K562 (cell line): ENCODE measurements at regions not wholly inside any gene's neighbourhood (a gene's known extent, or its start where the extent isn't known, plus 50 kb on each side); places are given as distances from the start of the nearest gene placed in this dataset.

ENCODE experiments used
- CHD2 ChIP-seq: IDR thresholded peaks from 2 replicates; pipeline ENCODE4 v1.6.1; 2011; ENCODE audit warnings: low read depth, low read length
- CTCF ChIP-seq, 3 experiments: IDR thresholded peaks in 2 of 3; conservative IDR thresholded peaks in 1 of 3; 2 replicates each; pipeline ENCODE4 v1.5.1; 2011 to 2012; ENCODE audit warnings: low read length in 3 of 3, mild to moderate bottlenecking in 3 of 3, control low read depth in 2 of 3, improper control_type of control experiment in 1 of 3, inconsistent platforms in 1 of 3, low read depth in 1 of 3, mixed read lengths in 1 of 3, moderate library complexity in 1 of 3; ENCODE audit not compliant: insufficient read depth in 2 of 3
- EP300 ChIP-seq: IDR thresholded peaks from 2 replicates; pipeline ENCODE4 v1.6.1; 2012; ENCODE audit warnings: low read length, improper control_type of control experiment
- PREB ChIP-seq: sonication (generic); formaldehyde crosslinking; IDR thresholded peaks from 2 replicates; pipeline ENCODE4 v1.8.1; 2023; ENCODE audit warnings: mild to moderate bottlenecking, missing genetic modification reagents
- ZBTB7A ChIP-seq: IDR thresholded peaks from 2 replicates; pipeline ENCODE4 v1.6.1; 2011; ENCODE audit warnings: low read depth, mild to moderate bottlenecking, low read length, moderate library complexity, borderline replicate concordance; ENCODE audit not compliant: control insufficient read depth
- ZNF449 ChIP-seq: fragments of 250-450 bp; sonication (Bioruptor Pico); IDR thresholded peaks from 2 replicates; pipeline ENCODE4 v1.8.0; 2022; ENCODE audit warnings: moderate library complexity, mild to moderate bottlenecking, inconsistent platforms

GRCh38 chr18:68438536-68438935 is 276.4 kb downstream of the TMX3 start:
- no peak for TF ChIP-seq ZBTB7A
- TF ChIP-seq EP300, result no peak
- no peak for TF ChIP-seq CHD2
- TF ChIP-seq ZNF449 (CRISPR knock-in tag), result no peak
- no peak for TF ChIP-seq PREB (CRISPR knock-in tag)
- TF ChIP-seq CTCF (IDR thresholded peaks at IDR 0.05 in 2 of 3, conservative IDR thresholded peaks at IDR 0.05 in 1 of 3; ENCODE audit: insufficient read depth in 2 of 3, low read depth in 1 of 3, low read length in 3 of 3), result no peak
